ENCODE measurements at regions not wholly inside any gene's neighbourhood (a gene's known extent, or its start where the extent isn't known, plus 50 kb on each side); places are given as distances from the start of the nearest gene placed in this dataset.

DNA sequence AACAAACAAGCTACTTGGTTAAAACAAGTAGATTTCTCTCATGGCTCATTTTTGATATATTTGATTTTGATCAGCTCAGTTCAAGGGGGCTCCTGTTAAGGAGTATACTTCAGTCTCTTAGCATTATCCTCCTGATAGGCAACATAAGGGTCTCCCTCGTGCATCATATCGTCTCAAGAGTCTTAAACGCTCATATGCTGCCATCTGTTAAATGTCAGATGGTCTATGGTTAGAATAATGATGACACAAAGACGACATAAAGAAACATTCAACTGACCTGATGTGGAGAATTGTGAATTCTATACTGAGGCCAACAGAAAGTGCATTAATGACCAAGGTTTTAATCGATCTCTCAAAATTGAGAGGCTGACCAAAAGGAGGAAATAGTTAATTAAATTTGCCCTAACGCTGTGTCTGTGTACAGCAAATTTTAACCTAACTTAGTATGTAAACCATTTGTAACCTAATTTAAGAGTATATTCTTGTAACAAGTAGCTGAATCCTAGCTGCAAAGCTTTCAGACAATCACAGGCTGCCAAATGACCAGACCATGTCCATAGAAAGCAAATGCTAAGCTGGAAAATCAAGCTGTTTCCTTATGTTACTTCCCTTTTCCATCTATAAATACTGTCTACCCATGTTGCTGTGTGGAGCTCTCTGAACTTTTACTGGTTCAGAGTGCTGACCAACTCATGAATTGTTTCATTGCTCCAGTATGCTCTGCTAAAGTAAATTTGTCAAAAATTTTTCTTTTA is 1688.5 kb downstream of the GRIK2 start:
- TF ChIP-seq, protein P1, sequence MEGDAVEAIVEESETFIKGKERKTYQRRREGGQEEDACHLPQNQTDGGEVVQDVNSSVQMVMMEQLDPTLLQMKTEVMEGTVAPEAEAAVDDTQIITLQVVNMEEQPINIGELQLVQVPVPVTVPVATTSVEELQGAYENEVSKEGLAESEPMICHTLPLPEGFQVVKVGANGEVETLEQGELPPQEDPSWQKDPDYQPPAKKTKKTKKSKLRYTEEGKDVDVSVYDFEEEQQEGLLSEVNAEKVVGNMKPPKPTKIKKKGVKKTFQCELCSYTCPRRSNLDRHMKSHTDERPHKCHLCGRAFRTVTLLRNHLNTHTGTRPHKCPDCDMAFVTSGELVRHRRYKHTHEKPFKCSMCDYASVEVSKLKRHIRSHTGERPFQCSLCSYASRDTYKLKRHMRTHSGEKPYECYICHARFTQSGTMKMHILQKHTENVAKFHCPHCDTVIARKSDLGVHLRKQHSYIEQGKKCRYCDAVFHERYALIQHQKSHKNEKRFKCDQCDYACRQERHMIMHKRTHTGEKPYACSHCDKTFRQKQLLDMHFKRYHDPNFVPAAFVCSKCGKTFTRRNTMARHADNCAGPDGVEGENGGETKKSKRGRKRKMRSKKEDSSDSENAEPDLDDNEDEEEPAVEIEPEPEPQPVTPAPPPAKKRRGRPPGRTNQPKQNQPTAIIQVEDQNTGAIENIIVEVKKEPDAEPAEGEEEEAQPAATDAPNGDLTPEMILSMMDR (IDR thresholded peaks at IDR 0.05; ENCODE audit: insufficient read depth, low read length, missing control alignments) = no peak
- POLR2A ChIA-PET = no interaction called here
- CTCF ChIA-PET = no interaction called here
- no peak overlapping the region for H3K4me3 ChIP-seq (ENCODE audit: low read depth, low read length)
- DNase-seq (ENCODE audit: low read depth, low spot score) = no peak

DNA sequence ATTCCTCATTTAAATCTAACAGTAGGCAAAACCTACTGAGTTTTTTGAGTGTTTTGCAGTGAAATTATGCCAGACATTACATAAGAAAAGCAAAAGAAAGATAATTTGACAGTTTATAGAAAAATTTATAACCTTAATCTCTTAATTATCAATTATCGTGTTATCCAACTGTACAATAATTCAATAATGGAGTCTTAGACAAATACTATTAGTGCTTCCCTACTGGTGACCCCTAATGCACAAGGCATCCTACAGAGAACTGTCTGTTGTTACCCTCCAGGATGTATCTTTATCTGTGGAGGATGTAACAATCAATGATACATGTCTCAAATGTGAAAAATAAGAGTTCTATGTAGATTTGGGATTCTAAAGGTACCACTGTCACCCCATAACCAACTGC is 1687.6 kb downstream of the GRIK2 start:
- no peak overlapping the region for H3K4me3 ChIP-seq (ENCODE audit: low read depth, low read length)
- CTCF ChIA-PET = no interaction called here
- POLR2A ChIA-PET = no interaction called here

DNA sequence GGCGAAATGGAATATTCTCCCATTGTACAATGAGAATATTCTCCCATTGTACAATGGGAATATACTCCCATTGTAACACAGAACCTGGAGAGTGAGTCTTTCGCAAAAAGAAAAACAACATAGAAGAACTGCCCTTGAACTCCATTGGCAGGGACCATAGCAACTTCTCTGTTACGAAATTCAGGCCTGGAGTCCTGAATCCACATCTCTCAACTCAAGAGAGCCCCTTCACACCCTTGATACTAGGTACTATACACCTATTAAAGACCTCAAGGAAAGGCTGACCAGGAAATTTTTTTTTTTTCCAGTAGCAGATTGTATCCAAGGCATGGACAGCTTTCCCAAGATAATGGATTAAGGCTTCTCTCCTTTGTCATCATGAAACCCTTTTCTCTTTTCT is 1687.0 kb downstream of the GRIK2 start:
- no peak overlapping the region for H3K4me3 ChIP-seq (ENCODE audit: low read depth, low read length)
- POLR2A ChIA-PET = no interaction called here
- CTCF ChIA-PET = no interaction called here
- no peak for DNase-seq (ENCODE audit: low read depth, low spot score)
- TF ChIP-seq, protein P1 (IDR thresholded peaks at IDR 0.05; ENCODE audit: insufficient read depth, low read length, missing control alignments) = no peak

More for the DNA sequence above, 1687.6 kb downstream of the GRIK2 start:
- DNase-seq (ENCODE audit: low read depth, low spot score) = no peak
- TF ChIP-seq, protein P1 (IDR thresholded peaks at IDR 0.05; ENCODE audit: insufficient read depth, low read length, missing control alignments) = no peak

DNA sequence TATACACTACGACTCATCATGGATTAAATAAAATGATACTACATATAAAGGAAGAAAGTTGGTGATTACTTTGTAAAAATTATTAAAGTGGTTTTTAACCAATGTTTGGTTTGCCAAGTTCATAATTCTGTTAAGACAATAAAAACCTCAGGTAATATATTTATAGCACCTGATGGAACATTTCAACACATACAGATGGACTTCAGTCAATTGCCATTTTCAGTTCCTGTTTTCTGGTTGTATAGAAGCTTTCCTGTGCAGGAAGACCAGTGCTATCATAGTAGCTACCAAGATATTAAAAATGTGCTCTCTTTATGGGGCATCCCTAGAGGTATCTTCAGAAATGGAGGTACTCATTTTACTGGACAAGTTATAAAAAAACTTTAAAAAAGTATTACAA is 1686.4 kb downstream of the GRIK2 start:
- ChIA-PET CTCF (no interaction called here), POLR2A (no interaction called here)
- DNase-seq (ENCODE audit: low read depth, low spot score) = no peak
- no peak overlapping the region for H3K4me3 ChIP-seq (ENCODE audit: low read depth, low read length)
- TF ChIP-seq, protein P1 (IDR thresholded peaks at IDR 0.05; ENCODE audit: insufficient read depth, low read length, missing control alignments) = no peak

DNA sequence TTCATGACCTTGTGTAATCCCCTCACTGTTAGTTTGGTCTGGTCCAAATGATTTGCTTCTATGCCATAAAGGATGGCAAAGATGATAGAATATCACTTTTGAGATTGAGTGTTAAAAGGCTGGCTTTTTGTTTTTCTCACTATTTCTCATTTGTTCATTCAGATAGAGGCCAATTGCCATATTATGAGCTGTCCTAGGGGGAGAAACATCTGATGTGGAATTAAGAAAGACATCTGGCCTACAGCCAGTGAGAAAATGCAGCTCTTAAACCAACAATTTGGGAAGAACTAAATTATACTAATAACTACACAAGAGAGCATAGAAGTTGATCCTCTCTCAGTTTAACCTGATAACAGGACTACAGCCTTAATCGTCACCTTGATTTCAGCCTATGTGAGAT is 1668.6 kb downstream of the GRIK2 start:
- DNase-seq (ENCODE audit: low read depth, low spot score) = no peak
- POLR2A ChIA-PET = no interaction called here
- CTCF ChIA-PET = no interaction called here
- H3K4me3 ChIP-seq (ENCODE audit: low read depth, low read length) = no peak overlapping the region
- TF ChIP-seq, protein P1 (IDR thresholded peaks at IDR 0.05; ENCODE audit: insufficient read depth, low read length, missing control alignments) = no peak

DNA sequence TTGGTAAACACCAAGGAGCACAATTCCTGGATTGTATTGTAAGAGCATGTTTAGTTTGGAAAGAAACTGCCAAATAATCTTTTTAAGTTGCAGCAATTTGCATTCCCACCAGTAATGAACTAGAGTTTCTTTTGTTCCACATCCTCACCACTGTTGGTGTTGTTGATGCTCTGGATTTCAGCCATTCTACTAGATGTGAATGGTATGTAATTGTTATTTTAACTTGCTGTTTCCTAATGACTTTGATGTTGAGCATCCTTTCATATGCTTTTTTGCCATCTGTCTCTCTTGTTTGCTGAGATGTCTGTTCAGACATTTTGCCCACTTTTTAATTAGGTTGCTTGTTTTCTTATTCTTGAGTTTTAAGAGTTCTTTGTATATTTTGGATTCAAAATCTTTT is 1654.1 kb downstream of the GRIK2 start:
- ChIA-PET POLR2A (no interaction called here), CTCF (no interaction called here)
- no peak overlapping the region for H3K4me3 ChIP-seq (ENCODE audit: low read depth, low read length)
- DNase-seq (ENCODE audit: low read depth, low spot score) = no peak
- TF ChIP-seq, protein P1 (IDR thresholded peaks at IDR 0.05; ENCODE audit: insufficient read depth, low read length, missing control alignments) = no peak
